ENCODE measurements at regions not wholly inside any gene's neighbourhood (a gene's known extent, or its start where the extent isn't known, plus 50 kb on each side); places are given as distances from the start of the nearest gene placed in this dataset.
A peak's percentile ranks its signal among the peaks of the same experiment; 100 is the strongest.

GRCh38 chr10:78966844-78967488 is 101.8 kb upstream of the ZMIZ1 start:
- DNase-seq (ENCODE audit: extremely low spot score, insufficient read length, low read depth) (no peak), FAIRE-seq (no peak)

GRCh38 chr10:78968300-78968942 is 100.3 kb upstream of the ZMIZ1 start:
- no peak for FAIRE-seq
- no peak for DNase-seq (ENCODE audit: extremely low spot score, insufficient read length, low read depth)

GRCh38 chr10:78968943-78969342 is 99.8 kb upstream of the ZMIZ1 start:
- no peak for DNase-seq (ENCODE audit: extremely low spot score, insufficient read length, low read depth)
- FAIRE-seq, result no peak

- FAIRE-seq, result no peak
Observed at GRCh38 chr10:78969719-78970118, 99.0 kb upstream of the ZMIZ1 start.

GRCh38 chr10:78970261-78970660 is 98.5 kb upstream of the ZMIZ1 start:
- FAIRE-seq (no peak), DNase-seq (ENCODE audit: extremely low spot score, insufficient read length, low read depth) (no peak)

More at GRCh38 chr10:78969719-78970118, 99.0 kb upstream of the ZMIZ1 start:
- DNase-seq (ENCODE audit: extremely low spot score, insufficient read length, low read depth), result no peak

GRCh38 chr10:78971094-78971682 is 97.6 kb upstream of the ZMIZ1 start:
- no peak for DNase-seq (ENCODE audit: extremely low spot score, insufficient read length, low read depth)
- FAIRE-seq, result no peak

- DNase-seq (ENCODE audit: extremely low spot score, insufficient read length, low read depth) (no peak), FAIRE-seq (no peak)
Observed at GRCh38 chr10:78972160-78972946, 96.4 kb upstream of the ZMIZ1 start.

GRCh38 chr10:78972947-78973900 is 95.5 kb upstream of the ZMIZ1 start:
- DNase-seq (ENCODE audit: extremely low spot score, insufficient read length, low read depth) (peak; percentile 84), FAIRE-seq (peak; percentile 62)

GRCh38 chr10:78973901-78974616 is 94.7 kb upstream of the ZMIZ1 start:
- DNase-seq (ENCODE audit: extremely low spot score, insufficient read length, low read depth), result no peak

GRCh38 chr10:78974617-78975317 is 94.0 kb upstream of the ZMIZ1 start:
- FAIRE-seq (no peak), DNase-seq (ENCODE audit: extremely low spot score, insufficient read length, low read depth) (no peak)

More at GRCh38 chr10:78973901-78974616, 94.7 kb upstream of the ZMIZ1 start:
- no peak for FAIRE-seq

- no peak for FAIRE-seq
- no peak for DNase-seq (ENCODE audit: extremely low spot score, insufficient read length, low read depth)
Observed at GRCh38 chr10:78975926-78976325, 92.8 kb upstream of the ZMIZ1 start.

- FAIRE-seq, result no peak
- no peak for DNase-seq (ENCODE audit: extremely low spot score, insufficient read length, low read depth)
Observed at GRCh38 chr10:78976825-78977755, 91.7 kb upstream of the ZMIZ1 start.

- FAIRE-seq, result no peak
- no peak for DNase-seq (ENCODE audit: extremely low spot score, insufficient read length, low read depth)
Observed at GRCh38 chr10:78979938-78980337, 88.8 kb upstream of the ZMIZ1 start.

- DNase-seq (ENCODE audit: extremely low spot score, insufficient read length, low read depth), result no peak
- FAIRE-seq, result no peak
Observed at GRCh38 chr10:78980354-78980753, 88.4 kb upstream of the ZMIZ1 start.

GRCh38 chr10:78980815-78981214 is 88.0 kb upstream of the ZMIZ1 start:
- no peak for FAIRE-seq

GRCh38 chr10:78981257-78981969 is 87.4 kb upstream of the ZMIZ1 start:
- FAIRE-seq, result peak; percentile 62
- DNase-seq (ENCODE audit: extremely low spot score, insufficient read length, low read depth), result peak; percentile 12

More at GRCh38 chr10:78980815-78981214, 88.0 kb upstream of the ZMIZ1 start:
- DNase-seq (ENCODE audit: extremely low spot score, insufficient read length, low read depth), result no peak

- DNase-seq (ENCODE audit: extremely low spot score, insufficient read length, low read depth) (no peak), FAIRE-seq (no peak)
Observed at GRCh38 chr10:78981970-78982281, 86.8 kb upstream of the ZMIZ1 start.

All from GM18507 (cell line).